AG04450 (cell line): ENCODE measurements at regions not wholly inside any gene's neighbourhood (a gene's known extent, or its start where the extent isn't known, plus 50 kb on each side); places are given as distances from the start of the nearest gene placed in this dataset.

ENCODE experiments used
- CTCF ChIA-PET: fragments of 300-600, 350-600 bp; formaldehyde crosslinking; extraction: SDS; loops from one replicate; lab custom pipeline; 2022; ENCODE audit warnings: antibody characterized with exemption, inconsistent platforms; lab: Charles Lee
- POLR2A ChIA-PET: fragments of 350-600 bp; formaldehyde crosslinking; extraction: SDS; loops from one replicate; lab custom pipeline; 2021; ENCODE audit warnings: antibody characterized with exemption, inconsistent platforms; lab: Yijun Ruan, JAX
- DNase-seq: peaks from one replicate; pipeline ENCODE4 v3.0.0-alpha.2; 2011; ENCODE audit warnings: low read depth, low spot score
- H3K27ac ChIP-seq: one replicate; pipeline ENCODE4 v1.5.1; 2012; ENCODE audit warnings: low read depth, low read length, control low read depth
- H3K27me3 ChIP-seq: one replicate; pipeline ENCODE4 v1.6.0; 2012; ENCODE audit warnings: low read length; ENCODE audit not compliant: control insufficient read depth, insufficient read depth
- H3K4me3 ChIP-seq: 2 replicates; pipeline ENCODE4 v1.5.1; 2011; ENCODE audit warnings: mild to moderate bottlenecking, low read depth, low read length, control low read depth
- H3K9me3 ChIP-seq: 2 replicates; pipeline ENCODE4 v1.5.1; 2012; ENCODE audit warnings: low read length; ENCODE audit not compliant: control insufficient read depth, insufficient read depth
- TF ChIP-seq, protein P1 (sequence below): IDR thresholded peaks from 2 replicates; pipeline ENCODE4 v1.5.1; 2011; ENCODE audit warnings: low read depth, low read length, control low read depth, inconsistent platforms

- POLR2A ChIA-PET, result no interaction called here
- TF ChIP-seq, protein P1, sequence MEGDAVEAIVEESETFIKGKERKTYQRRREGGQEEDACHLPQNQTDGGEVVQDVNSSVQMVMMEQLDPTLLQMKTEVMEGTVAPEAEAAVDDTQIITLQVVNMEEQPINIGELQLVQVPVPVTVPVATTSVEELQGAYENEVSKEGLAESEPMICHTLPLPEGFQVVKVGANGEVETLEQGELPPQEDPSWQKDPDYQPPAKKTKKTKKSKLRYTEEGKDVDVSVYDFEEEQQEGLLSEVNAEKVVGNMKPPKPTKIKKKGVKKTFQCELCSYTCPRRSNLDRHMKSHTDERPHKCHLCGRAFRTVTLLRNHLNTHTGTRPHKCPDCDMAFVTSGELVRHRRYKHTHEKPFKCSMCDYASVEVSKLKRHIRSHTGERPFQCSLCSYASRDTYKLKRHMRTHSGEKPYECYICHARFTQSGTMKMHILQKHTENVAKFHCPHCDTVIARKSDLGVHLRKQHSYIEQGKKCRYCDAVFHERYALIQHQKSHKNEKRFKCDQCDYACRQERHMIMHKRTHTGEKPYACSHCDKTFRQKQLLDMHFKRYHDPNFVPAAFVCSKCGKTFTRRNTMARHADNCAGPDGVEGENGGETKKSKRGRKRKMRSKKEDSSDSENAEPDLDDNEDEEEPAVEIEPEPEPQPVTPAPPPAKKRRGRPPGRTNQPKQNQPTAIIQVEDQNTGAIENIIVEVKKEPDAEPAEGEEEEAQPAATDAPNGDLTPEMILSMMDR, result no peak
- Histone ChIP-seq H3K27me3 (no peaks in the 10 kb centered on the region), H3K9me3 (no peaks in the 10 kb centered on the region), H3K27ac (no peak overlapping the region), H3K4me3 (no peak overlapping the region)
- CTCF ChIA-PET, result no interaction called here
- no peak for DNase-seq
Observed at GRCh38 chr11:134932761-134933160, 520.7 kb upstream of the B3GAT1 start.

DNA sequence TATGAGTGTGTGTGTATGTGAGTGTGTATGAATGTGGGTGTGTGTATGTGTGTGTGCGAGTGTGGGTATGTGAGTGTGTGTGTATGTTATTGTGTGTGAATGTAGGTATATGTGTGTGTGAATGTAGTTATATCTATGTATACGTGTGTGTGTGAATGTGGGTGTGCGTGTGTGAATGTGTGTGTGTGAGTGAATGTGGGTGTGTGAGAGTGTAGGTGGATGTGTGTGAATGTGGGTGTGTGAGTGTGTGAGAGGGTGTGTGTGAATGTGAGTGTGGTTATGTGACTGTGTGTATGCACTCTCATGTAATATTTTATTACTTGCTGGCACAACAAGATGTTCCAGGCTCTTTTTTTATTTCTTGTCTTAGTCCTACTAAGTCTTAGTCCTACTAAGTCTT is 513.4 kb upstream of the B3GAT1 start:
- no peak overlapping the region for H3K27ac ChIP-seq
- H3K4me3 ChIP-seq, result no peak overlapping the region
- H3K27me3 ChIP-seq, result no peaks in the 10 kb centered on the region
- no peak for DNase-seq
- H3K9me3 ChIP-seq, result peaks cover 4% of the 10 kb centered on the region; the same call in 1 of the 2 replicates
- TF ChIP-seq, protein P1, result no peak
- CTCF ChIA-PET, result no interaction called here
- POLR2A ChIA-PET, result no interaction called here

DNA sequence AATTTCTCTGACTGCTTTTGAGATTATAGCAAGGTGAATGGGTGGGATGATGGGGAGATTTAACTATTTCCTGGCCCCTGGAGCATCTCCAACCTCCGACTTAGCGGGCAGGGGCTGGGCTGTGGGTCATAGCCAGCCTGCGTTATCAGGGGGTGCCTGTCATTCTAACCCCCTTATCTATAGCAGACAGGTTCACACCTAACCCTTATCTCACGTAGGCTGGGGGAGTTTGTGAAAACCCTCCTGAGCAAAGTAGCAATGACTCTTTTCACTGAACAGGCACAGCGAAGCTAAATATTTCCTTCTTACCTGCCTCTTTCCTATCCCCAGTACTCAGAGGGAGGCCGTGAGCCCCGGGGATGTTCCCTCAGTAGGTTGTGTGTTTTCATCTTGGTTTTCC is 511.4 kb upstream of the B3GAT1 start:
- TF ChIP-seq, protein P1, result no peak
- H3K9me3 ChIP-seq, result peaks cover 4% of the 10 kb centered on the region; the same call in 1 of the 2 replicates
- ChIA-PET CTCF (interaction anchor here (0.6 kb wide), 1 partner anchor 18 kb away, joined by 3 read pairs; no protein-coding TSS in a partner anchor), POLR2A (no interaction called here)
- no peak overlapping the region for H3K27ac ChIP-seq
- no peak overlapping the region for H3K4me3 ChIP-seq
- no peak for DNase-seq
- no peaks in the 10 kb centered on the region for H3K27me3 ChIP-seq

DNA sequence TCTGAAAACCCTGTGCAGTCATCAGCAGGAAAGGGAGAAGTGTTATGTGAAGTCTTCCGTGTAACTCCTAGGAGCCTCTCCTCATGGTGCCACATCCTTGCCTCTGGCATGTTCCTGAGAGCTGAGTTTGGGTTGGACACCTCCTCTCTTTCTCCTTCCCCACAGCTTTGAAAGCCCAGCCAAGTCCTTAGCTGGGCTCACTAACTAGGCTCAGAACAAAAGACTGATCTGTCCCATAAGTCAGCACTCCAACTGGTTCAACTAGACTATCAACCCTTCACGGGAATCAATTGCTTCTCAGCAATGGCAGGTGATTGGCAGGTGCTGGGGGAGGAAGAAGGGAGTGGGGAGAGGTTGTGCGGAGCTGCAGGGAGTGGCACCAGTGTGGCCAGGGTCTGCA is 509.9 kb upstream of the B3GAT1 start:
- CTCF ChIA-PET, result no interaction called here
- Histone ChIP-seq H3K27ac (no peak overlapping the region), H3K9me3 (peaks cover 4% of the 10 kb centered on the region; the same call in 1 of the 2 replicates), H3K27me3 (no peaks in the 10 kb centered on the region), H3K4me3 (no peak overlapping the region)
- POLR2A ChIA-PET, result no interaction called here
- TF ChIP-seq, protein P1, result no peak
- DNase-seq, result no peak

DNA sequence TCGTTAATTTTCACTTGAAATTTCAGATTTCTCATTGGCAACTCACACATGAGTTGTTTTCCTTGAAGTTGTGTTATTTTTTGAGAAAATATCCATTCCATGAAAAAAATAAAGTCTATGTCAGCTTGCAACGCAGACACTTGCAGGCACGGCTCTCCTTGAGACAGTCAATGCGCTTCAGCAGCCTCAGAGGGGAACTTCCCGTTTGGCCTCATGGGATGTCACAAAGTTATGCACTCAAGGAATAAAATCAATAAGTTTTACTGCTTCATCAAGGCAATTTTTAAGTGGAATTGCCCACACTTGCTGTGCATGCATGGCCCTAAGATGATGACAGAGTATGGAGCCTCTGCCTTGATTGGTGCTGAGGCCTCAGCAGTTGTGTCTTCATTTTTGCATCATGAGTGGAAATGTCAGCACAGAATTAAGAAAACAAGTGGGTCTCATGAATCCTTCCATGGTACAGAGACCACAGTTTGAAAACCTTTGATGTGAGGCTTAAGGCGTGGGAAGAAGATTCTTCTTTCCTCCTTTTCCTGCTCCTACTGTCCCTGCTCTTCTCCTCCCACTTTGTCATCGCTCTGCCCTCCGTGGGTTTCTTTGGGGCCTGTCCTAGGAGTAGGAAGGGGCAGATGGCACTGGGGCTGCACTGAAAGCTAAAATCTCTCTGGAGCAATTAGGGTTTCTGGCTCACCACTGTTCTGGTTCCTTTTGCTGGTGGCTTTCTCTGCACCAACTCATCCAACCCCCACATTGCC is 509.0 kb upstream of the B3GAT1 start:
- H3K9me3 ChIP-seq, result peaks cover 4% of the 10 kb centered on the region; the same call in 1 of the 2 replicates
- no peaks in the 10 kb centered on the region for H3K27me3 ChIP-seq
- no peak for DNase-seq
- TF ChIP-seq, protein P1, result no peak
- ChIA-PET CTCF (no interaction called here), POLR2A (no interaction called here)
- H3K4me3 ChIP-seq, result no peak overlapping the region
- no peak overlapping the region for H3K27ac ChIP-seq
